ENCODE measurements at regions not wholly inside any gene's neighbourhood (a gene's known extent, or its start where the extent isn't known, plus 50 kb on each side); places are given as distances from the start of the nearest gene placed in this dataset.
"Not testable (repeated sequence)": the region's sequence is repeated elsewhere in the genome, so short reads cannot be mapped to it uniquely, and the experiment has no call there.

DNA sequence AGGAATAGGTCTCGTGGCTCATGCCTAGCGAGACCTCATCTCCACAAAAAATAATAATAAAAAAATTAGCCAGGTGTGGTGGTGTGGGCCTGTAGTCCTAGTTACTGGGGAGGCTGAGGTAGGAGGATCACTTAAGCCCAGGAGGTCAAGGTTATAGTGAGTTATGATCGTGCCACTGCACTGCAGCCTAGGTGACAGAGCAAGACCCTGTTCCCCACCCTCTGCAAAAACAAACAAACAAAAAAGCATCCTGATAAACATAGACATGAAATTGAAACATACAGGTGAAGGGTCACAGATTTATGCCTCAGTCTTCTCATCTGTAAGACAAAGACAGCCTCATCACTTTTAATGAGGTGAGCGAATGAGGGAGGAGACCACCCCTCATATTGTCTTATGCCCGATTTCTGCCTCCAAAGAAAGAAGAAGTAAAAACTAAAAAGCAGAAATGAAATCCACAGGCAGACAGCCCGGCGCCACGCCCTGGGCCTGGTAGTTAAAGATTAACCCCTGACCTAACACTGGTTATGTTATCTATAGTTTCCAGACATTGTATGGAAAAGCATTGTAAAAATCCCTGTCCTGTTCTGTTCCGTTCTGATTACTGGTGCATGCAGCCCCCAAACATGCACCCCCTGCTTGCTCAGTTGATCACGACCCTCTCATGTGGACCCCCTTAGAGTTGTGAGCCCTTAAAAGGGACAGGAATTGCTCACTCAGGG, 138.5 kb downstream of the OR2B2 start:
- DNase-seq (ENCODE audit: low read depth) = not testable (repeated sequence)

DNA sequence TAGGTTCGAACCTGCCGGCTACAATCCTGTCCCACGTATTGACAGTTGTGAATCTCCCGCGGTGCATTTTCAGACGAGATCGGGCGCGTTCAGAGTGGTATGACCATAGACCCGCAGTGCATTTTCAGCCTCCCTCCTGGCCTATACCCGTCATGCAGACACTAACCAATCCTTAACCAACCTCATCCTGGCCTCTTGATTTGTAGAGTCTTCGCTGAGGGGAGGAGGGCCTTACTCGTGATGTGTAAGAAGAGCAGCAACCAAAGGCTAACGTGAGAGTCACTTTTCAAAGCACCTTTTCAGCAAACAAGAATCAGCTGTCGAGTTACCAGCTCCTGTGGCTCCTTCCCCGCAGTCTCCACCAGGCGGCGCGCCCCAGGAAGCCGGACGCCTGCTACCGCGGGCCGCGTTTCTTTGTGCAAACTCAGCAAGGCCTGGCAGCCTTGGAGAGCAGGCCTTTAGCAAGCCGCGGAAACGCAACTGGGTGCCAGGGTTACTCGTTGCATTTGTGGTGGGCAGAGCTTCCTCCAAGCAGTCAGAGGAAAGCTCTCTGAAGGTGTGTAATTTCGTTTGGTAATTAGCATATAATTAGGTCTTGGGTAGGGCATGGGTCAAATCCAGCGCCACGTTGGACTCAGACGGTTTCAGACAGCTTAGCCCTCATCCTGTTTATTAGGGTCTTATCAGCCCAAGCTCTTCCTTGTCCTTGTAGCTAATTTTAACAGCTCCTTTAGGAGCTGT, 139.8 kb downstream of the OR2B2 start:
- peak; percentile 62 for DNase-seq (ENCODE audit: low read depth)

GRCh38 chr6:27771235-27771634, 141.0 kb downstream of the OR2B2 start:
- no peak for DNase-seq (ENCODE audit: low read depth)

GRCh38 chr6:27770724-27771123, 141.5 kb downstream of the OR2B2 start:
- no peak for DNase-seq (ENCODE audit: low read depth)

DNA sequence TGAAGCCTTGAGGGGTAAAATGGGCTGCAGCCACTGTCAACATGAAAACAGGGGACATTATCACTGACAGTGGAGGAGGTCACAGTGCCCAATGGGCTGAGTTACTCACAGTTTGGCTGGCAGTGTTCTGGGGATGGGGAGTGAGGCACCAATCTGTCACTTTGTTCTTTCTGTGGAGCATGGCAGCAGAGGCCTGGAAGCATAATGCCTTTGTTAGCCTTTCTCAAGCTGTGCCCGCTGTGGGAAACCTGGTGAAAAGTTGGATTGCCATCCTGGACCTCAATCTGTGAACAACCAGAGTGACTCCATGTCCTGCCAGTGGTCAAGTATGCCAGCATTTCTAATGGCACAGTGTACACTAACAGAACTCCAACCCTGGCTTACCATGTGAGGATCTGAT, 143.6 kb downstream of the OR2B2 start:
- no peak for DNase-seq (ENCODE audit: low read depth)

DNA sequence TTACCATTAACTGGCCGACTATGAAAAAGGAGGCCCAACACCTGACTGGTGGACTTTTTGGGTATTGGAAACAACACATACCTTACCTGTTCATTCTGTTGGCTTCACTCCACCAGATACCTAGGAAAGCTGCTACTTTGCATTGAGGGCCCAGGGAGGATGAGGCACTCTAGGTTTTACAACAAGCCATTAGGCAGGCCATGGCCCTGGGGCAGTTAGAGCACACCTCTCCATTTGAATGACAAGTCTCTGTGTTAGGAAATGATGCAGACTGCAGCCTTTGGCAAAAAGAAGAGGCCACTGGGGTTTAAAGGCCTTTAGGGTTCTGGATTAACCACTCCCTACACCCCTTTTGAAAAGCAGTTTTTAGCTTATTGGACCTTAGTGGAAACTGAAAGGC, 144.3 kb downstream of the OR2B2 start:
- DNase-seq (ENCODE audit: low read depth) = no peak

DNA sequence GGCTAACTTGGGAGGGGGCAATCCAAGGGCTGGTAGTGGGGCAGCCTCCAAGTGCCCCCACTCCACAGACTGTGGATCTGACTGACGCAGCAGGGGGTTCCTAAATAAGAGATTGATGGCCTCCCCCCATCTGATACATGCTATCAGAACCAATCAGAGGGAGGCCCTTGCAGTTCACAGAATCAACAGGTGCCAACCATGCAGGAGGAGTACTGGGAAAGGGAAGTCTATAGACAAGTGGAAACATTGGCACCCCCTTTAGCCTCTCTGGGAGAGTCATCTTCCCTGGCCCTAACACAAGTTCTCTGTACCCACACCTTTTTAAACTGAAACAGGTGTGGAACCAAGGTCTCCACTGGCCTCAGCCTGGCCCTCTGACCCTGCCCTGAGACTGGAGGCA, 145.8 kb downstream of the OR2B2 start:
- DNase-seq (ENCODE audit: low read depth) = no peak

GRCh38 chr6:27765028-27765590, 147.1 kb downstream of the OR2B2 start:
- DNase-seq (ENCODE audit: low read depth) = no peak

DNA sequence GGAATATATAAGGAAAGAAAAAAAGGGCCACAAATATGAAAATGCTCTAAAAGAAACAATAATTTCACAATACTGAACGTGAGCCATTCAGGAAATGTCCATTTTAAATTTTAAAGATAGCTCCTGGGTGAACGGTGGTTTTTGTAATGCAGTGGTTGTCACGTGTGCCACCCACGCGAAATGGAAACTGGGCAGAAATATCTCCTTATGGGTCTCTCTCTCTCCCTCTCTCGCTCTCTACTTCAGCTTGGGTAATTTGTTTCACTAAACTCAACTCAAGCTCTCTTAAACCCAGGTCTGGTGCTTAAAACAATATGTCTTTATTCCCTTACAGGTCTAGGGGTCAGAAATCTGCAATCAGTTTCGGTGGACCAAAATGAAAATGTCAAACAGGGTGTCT, 150.8 kb downstream of the OR2B2 start:
- DNase-seq (ENCODE audit: low read depth) = no peak

GRCh38 chr6:27760464-27760863, 151.7 kb downstream of the OR2B2 start:
- no peak for DNase-seq (ENCODE audit: low read depth)

- DNase-seq (ENCODE audit: low read depth) = no peak
Measured at GRCh38 chr6:27759930-27760329, 152.3 kb downstream of the OR2B2 start.

GRCh38 chr6:27758491-27758890, 153.7 kb downstream of the OR2B2 start:
- no peak for DNase-seq (ENCODE audit: low read depth)

DNA sequence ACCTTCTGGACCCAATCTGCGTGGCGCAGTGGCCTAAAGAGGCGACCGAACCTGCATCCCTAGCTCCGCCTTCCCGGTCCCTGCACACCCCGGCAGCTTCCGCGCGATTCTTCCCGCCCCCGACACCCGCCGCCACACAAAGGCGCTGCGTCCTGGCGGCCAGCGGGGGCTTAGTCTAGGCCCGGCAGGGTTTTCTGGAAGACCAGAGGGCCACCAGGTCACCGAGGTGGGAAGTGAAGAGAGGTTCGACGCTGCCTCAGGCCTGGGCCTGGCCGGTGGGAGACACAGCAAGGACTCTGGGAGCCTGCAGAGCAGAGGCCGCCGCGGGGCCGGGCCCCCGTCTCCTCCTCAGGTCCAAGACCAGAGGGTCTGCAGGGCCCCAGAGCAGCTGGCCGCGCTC, 154.9 kb downstream of the OR2B2 start:
- no peak for DNase-seq (ENCODE audit: low read depth)

GRCh38 chr6:27755768-27756167, 156.4 kb downstream of the OR2B2 start:
- DNase-seq (ENCODE audit: low read depth) = no peak

- no peak for DNase-seq (ENCODE audit: low read depth)
Measured at GRCh38 chr6:27754408-27754782, 157.8 kb downstream of the OR2B2 start.

DNA sequence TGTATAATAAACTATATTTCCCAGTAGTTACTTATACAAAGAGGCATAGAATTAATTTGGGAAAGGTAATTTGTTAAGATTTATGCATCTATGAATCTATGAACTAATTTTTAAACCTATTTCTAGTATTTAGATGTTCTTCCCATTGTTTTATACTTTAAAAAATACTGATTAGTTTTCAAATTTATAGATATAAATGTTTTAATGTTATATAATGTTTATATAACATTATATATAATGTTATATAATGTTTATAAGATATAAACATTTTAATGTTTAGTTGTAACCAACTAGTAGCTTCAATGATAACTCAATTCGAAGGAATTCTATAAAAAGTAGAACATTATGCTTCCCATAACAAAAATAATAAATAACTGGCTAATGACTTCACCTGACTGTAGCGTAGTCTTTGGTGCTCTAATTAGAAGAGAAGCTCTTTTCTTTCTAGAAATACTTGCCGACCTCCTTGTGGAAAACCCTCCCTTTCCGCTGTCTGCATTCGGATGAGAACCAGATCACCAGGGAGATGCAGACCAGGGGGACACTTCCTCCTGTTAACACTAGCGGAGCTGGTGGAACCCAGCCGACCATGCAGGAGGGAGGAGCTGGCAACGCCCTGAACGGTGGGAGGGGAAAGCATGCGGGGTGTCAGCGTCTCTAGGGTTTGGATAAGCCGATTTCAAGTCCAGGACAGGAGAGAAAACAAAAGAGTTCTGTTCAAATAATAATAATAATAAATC, 158.4 kb downstream of the OR2B2 start:
- DNase-seq (ENCODE audit: low read depth) = peak; percentile 80

DNA sequence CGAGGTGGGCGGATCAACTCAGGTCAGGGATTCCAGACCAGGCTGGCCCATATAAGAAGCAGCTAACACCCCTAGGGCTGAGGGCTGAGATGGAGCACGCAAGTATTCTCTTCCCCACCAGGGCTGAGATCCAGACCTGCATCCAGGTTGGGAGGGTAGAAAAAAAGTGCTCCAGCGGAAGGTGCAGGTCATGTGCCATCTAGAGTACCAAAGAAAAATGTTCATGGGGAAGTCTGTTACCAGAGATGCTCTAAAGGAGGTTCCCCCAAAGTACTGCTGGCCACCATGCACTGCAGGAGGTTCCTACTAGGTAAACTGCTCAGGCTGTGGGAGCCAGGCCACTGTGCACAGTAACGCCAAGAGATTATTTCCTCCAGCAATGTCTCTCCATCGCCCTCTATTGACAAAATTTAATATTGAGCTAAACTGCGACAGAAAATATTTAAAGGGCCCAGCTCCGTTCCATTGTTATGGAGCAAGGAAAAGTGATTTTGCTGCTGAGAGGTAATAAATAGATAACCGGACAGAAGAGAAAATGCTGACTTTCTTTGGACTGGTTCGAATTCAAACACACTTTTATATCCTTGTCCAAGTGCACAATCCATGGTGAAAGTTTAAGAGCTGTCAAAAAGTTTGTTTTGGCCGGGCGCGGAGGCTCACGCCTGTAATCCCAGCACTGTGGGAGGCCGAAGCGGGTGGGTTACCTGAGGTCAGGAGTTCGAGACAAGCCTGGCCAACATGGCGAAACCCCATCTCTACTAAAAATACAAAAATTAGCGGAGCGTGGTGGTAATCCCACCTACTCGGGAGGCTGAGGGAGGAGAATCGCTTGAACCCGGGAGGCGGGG, 159.9 kb downstream of the OR2B2 start:
- DNase-seq (ENCODE audit: low read depth) = peak; percentile 47

DNA sequence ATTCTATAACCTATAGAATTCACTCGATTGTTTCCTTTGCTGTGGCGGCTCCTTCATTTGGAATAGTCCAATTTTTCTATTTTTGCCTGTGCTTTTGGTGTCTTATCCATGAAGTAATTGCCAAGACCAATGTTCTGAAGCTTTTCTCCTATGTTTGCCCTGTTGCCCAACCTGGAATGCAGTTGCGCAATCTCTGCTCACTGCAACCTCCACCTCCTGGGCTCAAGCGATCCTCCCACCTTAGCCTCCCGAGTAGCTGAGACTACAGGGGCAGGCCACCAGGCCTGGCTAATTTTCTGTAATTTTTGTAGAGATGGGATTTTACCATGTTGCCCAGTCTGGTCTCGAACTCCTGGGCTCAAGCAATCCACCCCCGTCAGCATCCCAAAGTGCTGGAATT, 163.5 kb downstream of the OR2B2 start:
- DNase-seq (ENCODE audit: low read depth) = no peak

- DNase-seq (ENCODE audit: low read depth) = no peak
Measured at GRCh38 chr6:27747637-27748036, 164.6 kb downstream of the OR2B2 start.

GRCh38 chr6:27746860-27747259, 165.3 kb downstream of the OR2B2 start:
- DNase-seq (ENCODE audit: low read depth) = not testable (repeated sequence)

DNA sequence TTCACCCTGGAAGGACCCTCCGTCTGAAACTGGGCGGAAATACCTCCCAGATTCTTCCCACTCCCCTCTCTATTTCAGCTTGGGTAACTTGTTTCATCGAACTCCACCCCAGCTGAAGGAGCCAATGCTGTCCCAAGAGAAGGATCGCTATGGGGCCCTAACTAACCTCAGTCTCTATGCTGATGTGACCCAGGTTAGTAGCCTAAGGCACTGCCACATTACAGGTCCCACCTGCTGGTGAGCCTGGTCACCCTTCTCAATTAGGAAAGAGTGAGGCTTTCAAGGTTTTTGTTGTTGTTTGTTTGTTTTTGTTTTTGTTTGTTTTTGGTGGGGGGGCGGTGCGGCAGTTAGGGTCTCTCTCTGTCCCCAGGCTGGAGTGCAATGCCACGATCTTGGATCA, 168.4 kb downstream of the OR2B2 start:
- no peak for DNase-seq (ENCODE audit: low read depth)
